CD4-positive, alpha-beta T cell (primary cell): ENCODE measurements at regions not wholly inside any gene's neighbourhood (a gene's known extent, or its start where the extent isn't known, plus 50 kb on each side); places are given as distances from the start of the nearest gene placed in this dataset.
"Not testable (repeated sequence)": the region's sequence is repeated elsewhere in the genome, so short reads cannot be mapped to it uniquely, and the experiment has no call there.

Experiments used
- ATAC-seq: fragments of 200-7000 bp; cut with Tn5 transposase; one replicate; pipeline ENCODE4 v1.10.0; 2022; ENCODE audit warnings: mild to moderate bottlenecking; ENCODE audit not compliant: poor library complexity
- CTCF ChIA-PET: fragments of 350-600 bp; sonication (Branson Sonifier 250); formaldehyde crosslinking; loops from one replicate; lab custom pipeline; 2021; ENCODE audit warnings: antibody characterized with exemption, inconsistent platforms; lab: Charles Lee
- POLR2A ChIA-PET: fragments of 350-600 bp; sonication (Branson Sonifier 250); formaldehyde crosslinking; loops from one replicate; lab custom pipeline; 2021; ENCODE audit warnings: antibody characterized with exemption, inconsistent platforms; lab: Charles Lee
- DNase-seq, 14 experiments: peaks; one replicate each; pipeline ENCODE4 v3.0.0-alpha.2; 2013 to 2020; ENCODE audit warnings: mixed read lengths in 2 of 14
- H3K27ac ChIP-seq, 2 donors: one replicate each; pipeline versions ENCODE4 v1.5.1 to v1.7.0; 2013; ENCODE audit warnings: low read length in 2 of 2, low read depth in 1 of 2, mild to moderate bottlenecking in 1 of 2
- H3K27me3 ChIP-seq, 2 experiments: 1 replicate in 1 of 2; 2 replicates in 1 of 2; pipeline versions ENCODE4 v1.6.1 to v1.7.0; 2013; ENCODE audit warnings: low read length in 2 of 2, control low read depth in 1 of 2, mild to moderate bottlenecking in 1 of 2, moderate library complexity in 1 of 2; ENCODE audit not compliant: insufficient read depth in 2 of 2, control insufficient read depth in 1 of 2
- H3K36me3 ChIP-seq: one replicate; pipeline ENCODE4 v1.6.1; 2013; ENCODE audit warnings: low read length, control low read depth; ENCODE audit not compliant: insufficient read depth
- H3K4me1 ChIP-seq: one replicate; pipeline ENCODE4 v1.6.1; 2013; ENCODE audit warnings: low read length, control low read depth; ENCODE audit not compliant: insufficient read depth
- H3K4me3 ChIP-seq: one replicate; pipeline ENCODE4 v1.5.1; 2013; ENCODE audit warnings: mild to moderate bottlenecking, low read length, moderate library complexity
- H3K9me3 ChIP-seq, 2 experiments: 1 replicate in 1 of 2; 2 replicates in 1 of 2; pipeline versions ENCODE4 v1.6.1 to v1.7.0; 2013; ENCODE audit warnings: low read length in 2 of 2, mild to moderate bottlenecking in 2 of 2, control low read depth in 1 of 2, moderate library complexity in 1 of 2; ENCODE audit not compliant: control insufficient read depth in 1 of 2, insufficient read depth in 1 of 2
- H3K27ac Mint-ChIP-seq: one replicate; pipeline ENCODE4 v1.8.0; 2020; ENCODE audit warnings: mixed read lengths
- H3K27me3 Mint-ChIP-seq: one replicate; pipeline ENCODE4 v1.8.0; 2021; ENCODE audit warnings: mixed read lengths
- H3K36me3 Mint-ChIP-seq: one replicate; pipeline ENCODE4 v1.8.0; 2021; ENCODE audit warnings: low read depth, mixed read lengths
- H3K4me1 Mint-ChIP-seq: one replicate; pipeline ENCODE4 v1.8.0; 2021; ENCODE audit warnings: low read depth, mixed read lengths
- H3K4me3 Mint-ChIP-seq: one replicate; pipeline ENCODE4 v1.8.0; 2020; ENCODE audit warnings: mild to moderate bottlenecking, mixed read lengths
- H3K9me3 Mint-ChIP-seq: one replicate; pipeline ENCODE4 v1.8.0; 2020; ENCODE audit warnings: mixed read lengths
- CTCF ChIP-seq: fragments of 200-600 bp; IDR thresholded peaks from one replicate; pipeline ENCODE4 v1.8.0; 2022; ENCODE audit warnings: antibody characterized with exemption, mild to moderate bottlenecking
- intact Hi-C, 2 experiments: fragments of 100-400 bp; cut with DNase I in 1 of 2; cut with micrococcal nuclease in 1 of 2; formaldehyde crosslinking; loops; one replicate each; pipeline versions ENCODE4 v1.15.1 to v1.9.0; 2023 to 2025; cut with DNase I, micrococcal nuclease

GRCh38 chr15:20388161-20388560 lies 153.4 kb downstream of the GOLGA6L6 start:
- POLR2A ChIA-PET, H3K4me3 Mint-ChIP-seq, CTCF ChIA-PET, H3K4me1 Mint-ChIP-seq, H3K36me3 Mint-ChIP-seq, H3K27me3 Mint-ChIP-seq, H3K27ac ChIP-seq, ATAC-seq, DNase-seq, H3K4me1 ChIP-seq, H3K27me3 ChIP-seq, H3K27ac Mint-ChIP-seq, H3K4me3 ChIP-seq, H3K36me3 ChIP-seq, H3K9me3 Mint-ChIP-seq, intact Hi-C loops: not testable (repeated sequence)
- H3K9me3 ChIP-seq = peaks cover 3 to 22% of the 10 kb centered on the region in 2 experiments

- Histone ChIP-seq H3K4me1 (no peaks in the 10 kb centered on the region), H3K9me3 (peaks cover 3 to 22% of the 10 kb centered on the region in 2 experiments), H3K4me3 (no peak overlapping the region), H3K36me3 (no peaks in the 10 kb centered on the region), H3K27me3 (no peaks in the 10 kb centered on the region), H3K27ac (no peak overlapping the region)
- Mint-ChIP-seq H3K4me1 (no peaks in the 10 kb centered on the region), H3K27me3 (no peaks in the 10 kb centered on the region), H3K27ac (no peak overlapping the region), H3K9me3 (no peaks in the 10 kb centered on the region), H3K36me3 (no peaks in the 10 kb centered on the region), H3K4me3 (no peak overlapping the region)
- DNase-seq (no peak), ATAC-seq (no peak)
- intact Hi-C loops = loop anchor here in 1 of 2 experiments (1.0 kb wide), 1 partner anchor 11 kb away; no protein-coding TSS in a partner anchor
- ChIA-PET POLR2A (no interaction called here), CTCF (no interaction called here)
- TF ChIP-seq CTCF = no peak
Measured at GRCh38 chr15:20386198-20386597, 155.4 kb downstream of the GOLGA6L6 start.

GRCh38 chr15:20380199-20380598 lies 161.4 kb downstream of the GOLGA6L6 start:
- H3K27ac Mint-ChIP-seq, H3K4me3 ChIP-seq, CTCF ChIA-PET, intact Hi-C loops, H3K4me3 Mint-ChIP-seq, DNase-seq, H3K36me3 Mint-ChIP-seq, H3K9me3 Mint-ChIP-seq, H3K4me1 ChIP-seq, ATAC-seq, POLR2A ChIA-PET, H3K9me3 ChIP-seq, H3K27ac ChIP-seq, H3K36me3 ChIP-seq, H3K27me3 ChIP-seq, H3K4me1 Mint-ChIP-seq, H3K27me3 Mint-ChIP-seq: not testable (repeated sequence)

GRCh38 chr15:20376872-20377271 lies 164.7 kb downstream of the GOLGA6L6 start:
- peaks cover 0 to 4% of the 10 kb centered on the region in 2 experiments for H3K9me3 ChIP-seq
- H3K36me3 ChIP-seq = no peaks in the 10 kb centered on the region
- no peak overlapping the region for H3K4me3 Mint-ChIP-seq
- H3K27me3 ChIP-seq = no peaks in the 10 kb centered on the region
- POLR2A ChIA-PET = no interaction called here
- no peak for TF ChIP-seq CTCF
- no peaks in the 10 kb centered on the region for H3K4me1 Mint-ChIP-seq
- CTCF ChIA-PET = no interaction called here
- no peak overlapping the region for H3K27ac Mint-ChIP-seq
- no peak overlapping the region for H3K27ac ChIP-seq
- ATAC-seq (no peak), DNase-seq (no peak)
- no peak overlapping the region for H3K4me3 ChIP-seq
- no peaks in the 10 kb centered on the region for H3K9me3 Mint-ChIP-seq
- intact Hi-C loops = loop anchor here in 1 of 2 experiments (5.0 to 10.0 kb wide), 3 partner anchors 35 to 1870 kb away; no protein-coding TSS in a partner anchor
- H3K27me3 Mint-ChIP-seq = no peaks in the 10 kb centered on the region
- no peaks in the 10 kb centered on the region for H3K36me3 Mint-ChIP-seq
- H3K4me1 ChIP-seq = no peaks in the 10 kb centered on the region

- POLR2A ChIA-PET, ATAC-seq, CTCF ChIA-PET, H3K4me1 ChIP-seq, H3K36me3 Mint-ChIP-seq, H3K9me3 ChIP-seq, H3K27ac Mint-ChIP-seq, H3K27me3 ChIP-seq, H3K27ac ChIP-seq, H3K27me3 Mint-ChIP-seq, H3K4me3 Mint-ChIP-seq, H3K9me3 Mint-ChIP-seq, H3K36me3 ChIP-seq, H3K4me3 ChIP-seq, DNase-seq, H3K4me1 Mint-ChIP-seq: not testable (repeated sequence)
- intact Hi-C loops = loop anchor here in 1 of 2 experiments (10.0 kb wide), 1 partner anchor 108 kb away; no protein-coding TSS in a partner anchor
Measured at GRCh38 chr15:20372416-20372815, 169.2 kb downstream of the GOLGA6L6 start.
